H9 (cell line): ENCODE measurements at regions not wholly inside any gene's neighbourhood (a gene's known extent, or its start where the extent isn't known, plus 50 kb on each side); places are given as distances from the start of the nearest gene placed in this dataset.

Source experiments
- DNase-seq: peaks from one replicate; pipeline ENCODE4 v3.0.0-alpha.2; 2017
- H2AFZ ChIP-seq: one replicate; pipeline ENCODE4 v1.6.1; 2013; ENCODE audit warnings: mild to moderate bottlenecking, low read length, control low read depth, moderate library complexity
- H2AK5ac ChIP-seq: 2 replicates; pipeline ENCODE4 v1.6.1; 2013; ENCODE audit warnings: low read length, control low read depth, mixed read lengths; ENCODE audit not compliant: insufficient read length
- H2BK120ac ChIP-seq: one replicate; pipeline ENCODE4 v1.6.1; 2013; ENCODE audit warnings: low read depth, mild to moderate bottlenecking, low read length, control low read depth, inconsistent platforms; ENCODE audit not compliant: poor library complexity, severe bottlenecking
- H2BK12ac ChIP-seq: 2 replicates; pipeline ENCODE4 v1.6.1; 2013; ENCODE audit warnings: low read length, control low read depth, mixed read lengths, low read depth; ENCODE audit not compliant: insufficient read length
- H2BK15ac ChIP-seq: 2 replicates; pipeline ENCODE4 v1.6.1; 2013; ENCODE audit warnings: low read depth, low read length, control low read depth
- H2BK20ac ChIP-seq: one replicate; pipeline ENCODE4 v1.6.1; 2013; ENCODE audit warnings: low read depth, mild to moderate bottlenecking, low read length, control low read depth, inconsistent platforms; ENCODE audit not compliant: poor library complexity, severe bottlenecking
- H2BK5ac ChIP-seq: 2 replicates; pipeline ENCODE4 v1.6.1; 2013; ENCODE audit warnings: low read length, control low read depth, mixed read lengths; ENCODE audit not compliant: insufficient read length
- H3K14ac ChIP-seq: 2 replicates; pipeline ENCODE4 v1.6.1; 2013; ENCODE audit warnings: low read length, control low read depth; ENCODE audit not compliant: insufficient read depth
- H3K18ac ChIP-seq: 2 replicates; pipeline ENCODE4 v1.6.1; 2013; ENCODE audit warnings: low read depth, mild to moderate bottlenecking, mixed read lengths, low read length, control low read depth; ENCODE audit not compliant: insufficient read length
- H3K23ac ChIP-seq: 2 replicates; pipeline ENCODE4 v1.6.1; 2013; ENCODE audit warnings: low read length, control low read depth, mixed read lengths, low read depth; ENCODE audit not compliant: insufficient read length
- H3K23me2 ChIP-seq: 2 replicates; pipeline ENCODE4 v1.6.1; 2013; ENCODE audit warnings: low read depth, mild to moderate bottlenecking, mixed read lengths, low read length, control low read depth; ENCODE audit not compliant: insufficient read length, poor library complexity, severe bottlenecking
- H3K27ac ChIP-seq: 2 replicates; pipeline ENCODE4 v1.5.1; 2013; ENCODE audit warnings: low read length, control low read depth, mixed read lengths, low read depth; ENCODE audit not compliant: insufficient read length
- H3K27me3 ChIP-seq: 2 replicates; pipeline ENCODE4 v1.6.1; 2013; ENCODE audit warnings: low read length, control low read depth, inconsistent platforms; ENCODE audit not compliant: insufficient read depth
- H3K4ac ChIP-seq: 2 replicates; pipeline ENCODE4 v1.6.1; 2013; ENCODE audit warnings: low read depth, mild to moderate bottlenecking, control low read depth, inconsistent platforms, low read length, moderate library complexity
- H3K4me1 ChIP-seq: 2 replicates; pipeline ENCODE4 v1.6.1; 2013; ENCODE audit warnings: low read length, control low read depth, inconsistent platforms; ENCODE audit not compliant: insufficient read depth
- H3K4me2 ChIP-seq: 2 replicates; pipeline ENCODE4 v1.6.1; 2013; ENCODE audit warnings: low read length, control low read depth, mixed read lengths; ENCODE audit not compliant: insufficient read length, insufficient read depth
- H3K56ac ChIP-seq: 2 replicates; pipeline ENCODE4 v1.6.1; 2013; ENCODE audit warnings: low read depth, mild to moderate bottlenecking, mixed read lengths, low read length, control low read depth; ENCODE audit not compliant: insufficient read length
- H3K79me1 ChIP-seq: 2 replicates; pipeline ENCODE4 v1.6.1; 2013; ENCODE audit warnings: low read depth, mild to moderate bottlenecking, moderate library complexity, low read length, control low read depth, inconsistent platforms; ENCODE audit not compliant: insufficient read depth, poor library complexity, severe bottlenecking
- H3K79me2 ChIP-seq: 2 replicates; pipeline ENCODE4 v1.6.1; 2013; ENCODE audit warnings: low read length, control low read depth, inconsistent platforms; ENCODE audit not compliant: insufficient read depth
- H3K9ac ChIP-seq: 2 replicates; pipeline ENCODE4 v1.6.1; 2013; ENCODE audit warnings: low read length, control low read depth, mixed read lengths; ENCODE audit not compliant: insufficient read length; ENCODE audit errors: extremely low read depth
- H3K9me3 ChIP-seq: one replicate; pipeline ENCODE4 v1.6.1; 2013; ENCODE audit warnings: low read depth, low read length, inconsistent platforms; ENCODE audit not compliant: control insufficient read depth
- H3T11ph ChIP-seq: one replicate; pipeline ENCODE4 v1.6.1; 2013; ENCODE audit warnings: mild to moderate bottlenecking, low read length, control low read depth, inconsistent platforms
- H4K20me1 ChIP-seq: one replicate; pipeline ENCODE4 v1.6.1; 2013; ENCODE audit not compliant: control insufficient read depth, insufficient read length, insufficient read depth
- H4K5ac ChIP-seq: 2 replicates; pipeline ENCODE4 v1.6.1; 2013; ENCODE audit warnings: low read depth, mild to moderate bottlenecking, mixed read lengths, low read length, control low read depth; ENCODE audit not compliant: insufficient read length
- H4K8ac ChIP-seq: replicated peaks from 2 replicates; pipeline ENCODE4 v1.6.1; 2013; ENCODE audit warnings: low read length, control low read depth, mixed read lengths, low read depth; ENCODE audit not compliant: insufficient read length
- H4K91ac ChIP-seq: 2 replicates; pipeline ENCODE4 v1.6.1; 2013; ENCODE audit warnings: low read depth, mild to moderate bottlenecking, moderate library complexity, mixed read lengths, low read length, control low read depth; ENCODE audit not compliant: insufficient read length
- H3K27ac Mint-ChIP-seq, 3 experiments: 2 replicates in 2 of 3; 3 replicates in 1 of 3; pipeline ENCODE4 v1.8.0; 2020 to 2021; ENCODE audit warnings: mixed read lengths in 3 of 3, mild to moderate bottlenecking in 1 of 3, moderate library complexity in 1 of 3
- H3K27me3 Mint-ChIP-seq: 2 replicates; pipeline ENCODE4 v1.8.0; 2021; ENCODE audit warnings: low read depth, mild to moderate bottlenecking, moderate library complexity, mixed read lengths
- H3K36me3 Mint-ChIP-seq, 3 experiments: 2 replicates in 2 of 3; 3 replicates in 1 of 3; pipeline ENCODE4 v1.8.0; 2020 to 2021; ENCODE audit warnings: low read depth in 3 of 3, mixed read lengths in 3 of 3; ENCODE audit not compliant: insufficient read depth in 1 of 3
- H3K4me1 Mint-ChIP-seq, 2 experiments: 2 replicates each; pipeline ENCODE4 v1.8.0; 2020; ENCODE audit warnings: mixed read lengths in 2 of 2
- H3K4me3 Mint-ChIP-seq, 2 experiments: 2 replicates in 1 of 2; 3 replicates in 1 of 2; pipeline ENCODE4 v1.8.0; 2020 to 2021; ENCODE audit warnings: mild to moderate bottlenecking in 2 of 2, mixed read lengths in 2 of 2, moderate library complexity in 1 of 2
- H3K9me3 Mint-ChIP-seq, 2 experiments: 2 replicates in 1 of 2; 3 replicates in 1 of 2; pipeline ENCODE4 v1.8.0; 2020; ENCODE audit warnings: mild to moderate bottlenecking in 2 of 2, mixed read lengths in 2 of 2, moderate library complexity in 1 of 2
- CTCF ChIP-seq: fragments of 200-600 bp; sonication (generic); conservative IDR thresholded peaks from 3 replicates; pipeline ENCODE4 v1.8.0; 2021; ENCODE audit warnings: antibody characterized with exemption, mild to moderate bottlenecking
- WGBS: extraction: QIAGEN DNeasy Blood & Tissue Kit; methylation state at CpG from one replicate; pipeline ENCODE4 v1.1.7; 2013; ENCODE audit warnings: missing lambda C conversion rate, low lambda C conversion rate, mixed read lengths; ENCODE audit not compliant: insufficient read length; ENCODE audit errors: extremely low coverage; 5-methylcytosine and 5-hydroxymethylcytosine counted together

- Histone ChIP-seq H3K27me3 (no peaks in the 10 kb centered on the region), H4K91ac (no peak overlapping the region), H4K5ac (no peak overlapping the region), H3K4ac (no peak overlapping the region), H3K56ac (no peak overlapping the region), H2BK120ac (no peak overlapping the region), H2BK15ac (no peak overlapping the region), H3K79me1 (no peaks in the 10 kb centered on the region), H3K14ac (no peak overlapping the region), H2AK5ac (no peak overlapping the region), H3K9me3 (no peaks in the 10 kb centered on the region), H4K20me1 (no peaks in the 10 kb centered on the region), H3K4me1 (no peaks in the 10 kb centered on the region), H3K4me2 (no peak overlapping the region), H2AFZ (no peak overlapping the region), H3T11ph (no peak overlapping the region), H3K18ac (no peak overlapping the region), H2BK20ac (no peak overlapping the region), H4K8ac (no peak overlapping the region), H3K27ac (no peak overlapping the region), H3K23me2 (no peaks in the 10 kb centered on the region), H3K79me2 (no peaks in the 10 kb centered on the region), H2BK5ac (no peak overlapping the region), H3K23ac (no peak overlapping the region), H3K9ac (no peak overlapping the region), H2BK12ac (no peak overlapping the region)
- H3K9me3 Mint-ChIP-seq: peaks cover 5 to 6% of the 10 kb centered on the region in 2 experiments
- peaks cover 0 to 5% of the 10 kb centered on the region in 2 experiments; a peak in 2 of 4 replicates for H3K4me1 Mint-ChIP-seq
- no CpG with 5 or more reads among the region's 3 CpGs for WGBS
- no peak for DNase-seq
- H3K36me3 Mint-ChIP-seq: peaks cover 2 to 6% (median 6%) of the 10 kb centered on the region in 3 experiments
- no peaks in the 10 kb centered on the region; the same call in none of the 2 replicates for H3K27me3 Mint-ChIP-seq
- no peak overlapping the region for H3K27ac Mint-ChIP-seq
- no peak overlapping the region for H3K4me3 Mint-ChIP-seq
- TF ChIP-seq CTCF: no peak
Measured at GRCh38 chr10:29214551-29214950, 74.3 kb upstream of the LYZL1 start.
